Amygdala (tissue), 56 donors: ENCODE measurements at regions not wholly inside any gene's neighbourhood (a gene's known extent, or its start where the extent isn't known, plus 50 kb on each side); places are given as distances from the start of the nearest gene placed in this dataset.
A peak's percentile ranks its signal among the peaks of the same experiment; 100 is the strongest.
"Not testable (repeated sequence)": the region's sequence is repeated elsewhere in the genome, so short reads cannot be mapped to it uniquely, and the experiment has no call there.

Source experiments
- DNase-seq, 56 donors: peaks; one replicate each; lab custom pipeline; 2025; lab: John Stamatoyannopoulos, UW

GRCh38 chr5:174457141-174457678 lies 267.2 kb upstream of the MSX2 start:
- no peak for DNase-seq

- DNase-seq, result no peak
Measured at GRCh38 chr5:174459071-174459702, 265.2 kb upstream of the MSX2 start.

GRCh38 chr5:174459832-174460448 lies 264.4 kb upstream of the MSX2 start:
- DNase-seq, result no peak

- DNase-seq, result no peak
Measured at GRCh38 chr5:174462129-174462528, 262.3 kb upstream of the MSX2 start.

- no peak for DNase-seq
Measured at GRCh38 chr5:174464504-174465165, 259.7 kb upstream of the MSX2 start.

- DNase-seq, result not testable (repeated sequence)
Measured at GRCh38 chr5:174471528-174471927, 252.9 kb upstream of the MSX2 start.

- DNase-seq, result no peak
Measured at GRCh38 chr5:174472956-174473355, 251.4 kb upstream of the MSX2 start.

GRCh38 chr5:174476001-174476400 lies 248.4 kb upstream of the MSX2 start:
- DNase-seq, result not testable (repeated sequence)

GRCh38 chr5:174479325-174479724 lies 245.1 kb upstream of the MSX2 start:
- DNase-seq, result no peak

GRCh38 chr5:174481737-174482136 lies 242.6 kb upstream of the MSX2 start:
- DNase-seq, result no peak

GRCh38 chr5:174482607-174483024 lies 241.8 kb upstream of the MSX2 start:
- DNase-seq, result no peak

- no peak for DNase-seq
Measured at GRCh38 chr5:174483411-174483810, 241.0 kb upstream of the MSX2 start.

GRCh38 chr5:174489215-174489614 lies 235.2 kb upstream of the MSX2 start:
- no peak for DNase-seq

GRCh38 chr5:174489920-174490597 lies 234.3 kb upstream of the MSX2 start:
- no peak for DNase-seq

- no peak for DNase-seq
Measured at GRCh38 chr5:174490728-174491127, 233.7 kb upstream of the MSX2 start.

GRCh38 chr5:174491265-174491664 lies 233.1 kb upstream of the MSX2 start:
- DNase-seq, result no peak

GRCh38 chr5:174491761-174492350 lies 232.5 kb upstream of the MSX2 start:
- no peak for DNase-seq

- peak in 1 of 56 donors; percentile 39 for DNase-seq
Measured at GRCh38 chr5:174493530-174493929, 230.9 kb upstream of the MSX2 start.

- DNase-seq, result not testable (repeated sequence)
Measured at GRCh38 chr5:174497939-174498338, 226.4 kb upstream of the MSX2 start.

- DNase-seq, result not testable (repeated sequence)
Measured at GRCh38 chr5:174498575-174498974, 225.8 kb upstream of the MSX2 start.

GRCh38 chr5:174500636-174501035 lies 223.7 kb upstream of the MSX2 start:
- peak in 3 of 56 donors; percentile 7 to 43 (median 14) for DNase-seq
